Osteoblast (primary cell): ENCODE measurements at regions not wholly inside any gene's neighbourhood (a gene's known extent, or its start where the extent isn't known, plus 50 kb on each side); places are given as distances from the start of the nearest gene placed in this dataset.

Experiments
- DNase-seq: peaks from one replicate; pipeline ENCODE4 v3.0.0; 2011; ENCODE audit warnings: low spot score, mixed read lengths; ENCODE audit not compliant: insufficient read length; ENCODE audit errors: missing footprints
- H2AFZ ChIP-seq: 2 replicates; pipeline ENCODE4 v1.6.0; 2011; ENCODE audit warnings: mild to moderate bottlenecking, low read length
- H3K27ac ChIP-seq: 2 replicates; pipeline ENCODE4 v1.5.1; 2011; ENCODE audit warnings: mild to moderate bottlenecking, low read depth, low read length, moderate library complexity
- H3K27me3 ChIP-seq: 2 replicates; pipeline ENCODE4 v1.6.0; 2012; ENCODE audit warnings: mild to moderate bottlenecking, control low read depth, inconsistent platforms, low read length, moderate library complexity; ENCODE audit not compliant: insufficient read depth
- H3K36me3 ChIP-seq: 2 replicates; pipeline ENCODE4 v1.5.1; 2011; ENCODE audit warnings: mild to moderate bottlenecking, low read length, control low read depth, moderate library complexity; ENCODE audit not compliant: insufficient read depth
- H3K4me1 ChIP-seq: 2 replicates; pipeline ENCODE4 v1.5.1; 2011; ENCODE audit warnings: mild to moderate bottlenecking, low read length, control low read depth, moderate library complexity; ENCODE audit not compliant: insufficient read depth
- H3K4me2 ChIP-seq: 2 replicates; pipeline ENCODE4 v1.6.0; 2011; ENCODE audit warnings: mild to moderate bottlenecking, low read length; ENCODE audit not compliant: insufficient read depth
- H3K4me3 ChIP-seq: fragments of 200-600 bp; sonication (generic); 3 replicates; pipeline ENCODE4 v1.5.1; 2012; ENCODE audit warnings: mild to moderate bottlenecking, low read length, inconsistent platforms; ENCODE audit not compliant: insufficient read depth
- H3K79me2 ChIP-seq: 2 replicates; pipeline ENCODE4 v1.6.0; 2012; ENCODE audit warnings: mild to moderate bottlenecking, low read length, control low read depth, inconsistent platforms; ENCODE audit not compliant: insufficient read depth
- H3K9me3 ChIP-seq: 2 replicates; pipeline ENCODE4 v1.5.1; 2011; ENCODE audit warnings: low read depth, low read length, control low read depth
- H4K20me1 ChIP-seq: 2 replicates; pipeline ENCODE4 v1.6.0; 2012; ENCODE audit warnings: mild to moderate bottlenecking, low read length, control low read depth; ENCODE audit not compliant: insufficient read depth
- CTCF ChIP-seq: IDR thresholded peaks from 2 replicates; pipeline ENCODE4 v1.5.1; 2011; ENCODE audit warnings: mild to moderate bottlenecking, low read depth, low read length, moderate library complexity; ENCODE audit errors: extremely low read depth

GRCh38 chr16:87177673-87178072 is 139.5 kb downstream of the C16orf95 start:
- Histone ChIP-seq H3K9me3 (no peaks in the 10 kb centered on the region), H3K36me3 (no peaks in the 10 kb centered on the region), H2AFZ (peak overlapping the region; percentile 80), H3K4me3 (no peak overlapping the region), H3K79me2 (no peaks in the 10 kb centered on the region), H3K4me2 (no peak overlapping the region), H3K27me3 (no peaks in the 10 kb centered on the region), H3K4me1 (peaks cover 34% of the 10 kb centered on the region), H3K27ac (no peak overlapping the region), H4K20me1 (no peaks in the 10 kb centered on the region)
- DNase-seq = no peak
- TF ChIP-seq CTCF = no peak

- no peaks in the 10 kb centered on the region for H4K20me1 ChIP-seq
- H2AFZ ChIP-seq = peak overlapping the region; percentile 80
- no peaks in the 10 kb centered on the region for H3K36me3 ChIP-seq
- H3K79me2 ChIP-seq = no peaks in the 10 kb centered on the region
- peak overlapping the region; percentile 42 for H3K27ac ChIP-seq
- H3K9me3 ChIP-seq = no peaks in the 10 kb centered on the region
- DNase-seq = no peak
- H3K4me2 ChIP-seq = peak overlapping the region; percentile 28
- no peak overlapping the region for H3K4me3 ChIP-seq
- no peak for TF ChIP-seq CTCF
- H3K27me3 ChIP-seq = no peaks in the 10 kb centered on the region
- H3K4me1 ChIP-seq = peaks cover 30% of the 10 kb centered on the region
Measured at GRCh38 chr16:87178177-87178863, 138.9 kb downstream of the C16orf95 start.

- H3K4me2 ChIP-seq = no peak overlapping the region
- H3K79me2 ChIP-seq = no peaks in the 10 kb centered on the region
- H3K27me3 ChIP-seq = no peaks in the 10 kb centered on the region
- H3K9me3 ChIP-seq = no peaks in the 10 kb centered on the region
- H3K27ac ChIP-seq = no peak overlapping the region
- no peak overlapping the region for H3K4me3 ChIP-seq
- no peaks in the 10 kb centered on the region for H3K36me3 ChIP-seq
- peak; percentile 92 for DNase-seq
- peaks cover 24% of the 10 kb centered on the region for H3K4me1 ChIP-seq
- no peaks in the 10 kb centered on the region for H4K20me1 ChIP-seq
- peak overlapping the region; percentile 80 for H2AFZ ChIP-seq
- TF ChIP-seq CTCF = no peak
Measured at GRCh38 chr16:87178977-87179376, 138.2 kb downstream of the C16orf95 start.

GRCh38 chr16:87180069-87180468 is 137.1 kb downstream of the C16orf95 start:
- no peak for TF ChIP-seq CTCF
- H3K4me1 ChIP-seq = peaks cover 22% of the 10 kb centered on the region
- no peak overlapping the region for H2AFZ ChIP-seq
- no peaks in the 10 kb centered on the region for H3K9me3 ChIP-seq
- DNase-seq = no peak
- no peaks in the 10 kb centered on the region for H4K20me1 ChIP-seq
- H3K79me2 ChIP-seq = no peaks in the 10 kb centered on the region
- H3K4me3 ChIP-seq = no peak overlapping the region
- no peak overlapping the region for H3K27ac ChIP-seq
- H3K36me3 ChIP-seq = no peaks in the 10 kb centered on the region
- no peaks in the 10 kb centered on the region for H3K27me3 ChIP-seq
- no peak overlapping the region for H3K4me2 ChIP-seq
